GM18505 (cell line): ENCODE measurements at regions not wholly inside any gene's neighbourhood (a gene's known extent, or its start where the extent isn't known, plus 50 kb on each side); places are given as distances from the start of the nearest gene placed in this dataset.

Experiments
- ATAC-seq: cut with Tn5 transposase; IDR thresholded peaks from one replicate; pipeline ENCODE4 v1.9.1; 2021; ENCODE audit not compliant: unreplicated experiment
- POLR2A ChIP-seq: IDR thresholded peaks from 4 replicates; pipeline ENCODE4 v1.6.1; 2011; ENCODE audit warnings: borderline replicate concordance; ENCODE audit not compliant: insufficient read depth, insufficient read length; ENCODE audit errors: extremely low read depth

DNA sequence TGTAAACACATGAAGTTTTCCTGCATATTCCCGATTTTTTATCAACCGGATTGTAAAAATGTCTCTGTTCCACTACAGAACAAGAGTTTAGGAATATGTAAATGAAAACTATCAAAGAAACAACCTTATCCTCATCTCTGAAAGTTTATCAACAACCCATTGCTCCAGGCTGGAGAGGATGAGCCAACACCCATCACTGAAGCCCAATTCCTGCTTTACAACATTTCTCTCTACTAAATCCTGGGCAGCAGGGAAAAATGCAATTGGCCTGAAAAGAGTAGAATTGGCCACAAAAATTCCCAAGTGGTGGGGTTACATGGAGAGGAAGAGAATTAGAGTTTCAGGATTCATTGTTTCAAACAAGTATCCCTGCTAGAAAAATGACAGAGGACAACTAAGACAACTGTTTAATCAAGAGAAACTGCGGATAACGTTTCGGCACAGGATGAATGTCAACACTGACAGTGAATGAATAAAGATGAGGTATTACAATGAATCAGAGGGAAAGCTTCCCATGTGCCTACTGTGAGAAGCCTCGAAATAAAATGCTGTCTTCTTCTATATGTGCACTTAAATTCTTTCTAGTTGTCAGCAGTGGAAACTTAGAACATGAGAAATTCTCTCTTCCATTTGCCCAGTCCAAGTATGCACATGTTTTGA, 317.3 kb upstream of the ANO3 start:
- TF ChIP-seq POLR2A: no peak
- ATAC-seq: no peak

GRCh38 chr11:26017322-26017860, 314.5 kb upstream of the ANO3 start:
- ATAC-seq: no peak
- TF ChIP-seq POLR2A: no peak

DNA sequence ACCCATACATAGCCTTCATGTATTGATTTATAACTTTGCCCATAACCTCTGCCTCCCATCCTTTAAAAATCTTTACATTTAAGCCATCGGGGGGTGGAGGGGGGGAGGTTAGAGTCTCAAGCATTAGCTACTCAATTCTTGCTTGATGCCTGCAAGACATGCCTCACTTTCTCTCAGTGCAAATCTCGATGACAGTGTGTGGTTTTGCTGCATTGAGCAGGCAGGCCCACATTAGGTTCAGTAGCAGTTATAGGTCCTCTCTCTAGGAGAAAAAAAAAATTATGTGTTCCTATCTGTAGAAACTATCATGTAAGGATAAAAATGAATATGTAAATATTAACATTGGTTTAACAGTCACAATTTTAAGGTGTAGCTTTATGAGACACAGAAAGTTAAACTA, 314.0 kb upstream of the ANO3 start:
- ATAC-seq: no peak
- no peak for TF ChIP-seq POLR2A

DNA sequence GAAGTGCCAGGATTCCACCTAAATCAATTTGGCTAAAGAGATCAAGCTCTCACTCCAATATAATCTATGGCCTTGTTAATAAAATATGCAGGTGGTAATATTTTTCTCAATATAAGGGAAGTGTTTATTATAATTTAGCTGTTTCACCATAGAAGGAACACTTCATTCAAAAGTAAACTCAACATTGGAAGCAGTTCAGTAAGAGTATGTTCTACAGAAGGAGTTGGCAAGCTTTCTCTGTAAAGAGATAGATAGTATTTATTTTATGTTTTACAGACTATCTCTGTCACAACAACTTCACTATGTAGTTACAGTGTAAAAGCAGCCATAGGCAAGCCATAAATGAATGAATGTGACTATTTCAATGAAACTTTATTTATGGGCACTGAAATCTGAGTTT, 313.6 kb upstream of the ANO3 start:
- no peak for TF ChIP-seq POLR2A
- no peak for ATAC-seq

DNA sequence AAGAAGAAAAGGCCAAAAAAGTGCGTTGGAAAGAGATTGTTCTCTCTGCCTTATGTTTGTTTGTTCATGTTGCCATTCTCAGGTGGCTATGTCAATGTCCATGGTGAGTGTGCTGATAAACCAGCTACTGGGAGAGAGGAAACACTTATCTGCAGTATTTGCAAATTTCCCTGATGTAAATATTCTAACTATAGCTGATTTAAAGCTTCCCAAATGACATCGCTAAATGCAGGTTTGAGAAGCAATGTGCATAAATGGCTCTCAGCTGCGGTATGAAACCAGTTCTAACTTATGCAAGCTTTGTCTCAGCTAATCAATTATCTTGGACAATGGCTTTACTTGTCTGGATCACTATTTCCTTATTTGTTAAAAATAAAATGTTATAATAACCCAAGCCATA, 312.5 kb upstream of the ANO3 start:
- no peak for ATAC-seq
- no peak for TF ChIP-seq POLR2A

DNA sequence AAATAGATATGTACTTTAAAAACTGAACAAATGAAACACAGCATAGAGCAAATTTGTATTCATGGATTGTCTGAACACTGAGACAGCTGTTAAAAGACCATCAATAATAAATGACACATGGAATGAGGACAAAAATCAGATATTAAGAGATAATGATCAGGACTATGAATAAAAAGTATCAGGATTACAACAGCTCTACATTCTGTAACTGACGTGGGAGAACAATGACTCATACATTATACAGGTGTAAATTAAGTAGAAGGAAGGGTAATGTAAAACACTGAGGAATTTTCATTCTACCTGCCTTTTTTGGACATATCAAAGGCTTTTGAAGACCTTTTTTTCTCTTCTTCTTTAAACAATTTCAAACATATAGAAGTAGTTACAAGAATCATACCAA, 310.9 kb upstream of the ANO3 start:
- no peak for TF ChIP-seq POLR2A
- no peak for ATAC-seq

- no peak for TF ChIP-seq POLR2A
Observed at GRCh38 chr11:26023057-26023456, 308.9 kb upstream of the ANO3 start.

DNA sequence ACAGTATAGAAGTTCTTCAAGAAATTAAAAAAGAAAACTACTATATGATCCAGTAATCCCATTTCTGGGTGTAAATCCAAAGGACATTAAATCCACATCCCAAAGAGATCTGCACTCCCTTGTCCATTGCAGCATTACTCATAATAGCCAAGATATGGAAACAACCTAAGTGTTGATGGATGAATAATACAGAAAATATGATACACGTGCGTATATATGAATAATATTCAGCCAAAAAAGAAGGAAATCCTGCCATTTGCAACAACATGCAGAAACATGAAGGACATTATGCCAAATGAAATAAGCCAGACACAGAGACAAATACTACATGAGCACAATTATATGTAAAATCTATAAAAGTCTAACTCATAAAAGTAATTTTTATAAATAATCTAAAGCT, 306.3 kb upstream of the ANO3 start:
- TF ChIP-seq POLR2A: no peak
- no peak for ATAC-seq

More at GRCh38 chr11:26023057-26023456, 308.9 kb upstream of the ANO3 start:
- ATAC-seq: no peak

DNA sequence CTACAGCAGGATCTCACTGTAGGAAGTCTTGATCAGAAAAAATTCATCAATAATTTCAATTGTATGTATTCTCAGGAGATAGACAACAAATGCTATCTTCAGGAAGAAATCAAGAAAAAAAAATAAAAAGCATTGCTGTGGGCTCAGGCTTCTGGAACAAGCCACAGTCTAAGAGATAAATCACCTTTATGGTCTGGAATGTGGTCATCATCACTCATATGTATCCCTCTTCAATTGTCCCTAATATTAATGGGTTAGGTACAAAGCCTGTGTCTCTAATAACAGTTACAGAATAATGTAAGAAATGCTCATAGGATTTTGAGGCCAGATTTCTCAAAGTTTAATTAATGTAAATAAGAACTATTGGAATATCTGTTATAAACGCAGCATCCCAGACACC, 305.9 kb upstream of the ANO3 start:
- ATAC-seq: no peak

DNA sequence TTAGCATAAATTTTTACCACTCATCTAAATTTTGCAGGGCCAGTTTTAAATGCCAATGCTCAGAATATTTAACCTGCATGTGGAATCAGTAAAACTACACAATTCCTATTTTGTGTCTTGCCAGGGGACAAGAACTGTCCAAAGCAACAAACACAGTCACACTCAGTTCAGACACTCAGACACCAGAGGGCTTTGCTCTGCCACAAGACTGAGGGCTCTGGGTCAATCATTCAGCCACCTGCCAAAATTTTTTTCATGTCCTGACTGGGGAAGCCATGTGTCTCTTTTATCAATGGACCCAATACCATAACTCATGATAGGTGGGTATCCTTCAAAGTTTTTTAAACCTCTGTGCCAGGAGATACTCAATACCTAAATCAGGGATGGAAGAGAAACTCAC, 304.0 kb upstream of the ANO3 start:
- TF ChIP-seq POLR2A: no peak
- ATAC-seq: no peak

More for the DNA sequence above, 305.9 kb upstream of the ANO3 start:
- TF ChIP-seq POLR2A: no peak

DNA sequence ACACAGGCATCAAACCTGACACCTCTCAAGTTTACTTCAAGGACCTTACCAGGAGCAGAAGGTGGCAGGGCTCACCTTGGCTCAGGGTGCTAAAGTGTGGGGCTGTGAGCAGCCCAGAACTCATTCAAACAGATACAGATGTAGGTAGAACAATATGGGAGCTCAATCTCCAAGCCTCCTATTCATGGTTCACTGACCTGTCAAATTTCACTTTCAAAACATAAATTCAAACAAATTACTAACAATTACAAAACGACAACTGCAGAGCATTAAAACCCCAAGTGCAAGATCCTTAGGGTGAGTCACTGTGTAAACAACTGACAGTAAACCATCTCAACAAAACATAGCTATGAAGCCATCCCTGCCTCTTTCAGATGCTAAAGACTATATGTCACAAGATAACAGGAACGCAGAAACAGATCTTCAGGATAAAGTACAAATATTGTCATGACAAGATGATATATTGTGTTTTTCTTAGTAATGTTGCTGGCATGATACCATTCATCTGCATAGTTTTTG, 303.5 kb upstream of the ANO3 start:
- no peak for TF ChIP-seq POLR2A
- ATAC-seq: no peak

DNA sequence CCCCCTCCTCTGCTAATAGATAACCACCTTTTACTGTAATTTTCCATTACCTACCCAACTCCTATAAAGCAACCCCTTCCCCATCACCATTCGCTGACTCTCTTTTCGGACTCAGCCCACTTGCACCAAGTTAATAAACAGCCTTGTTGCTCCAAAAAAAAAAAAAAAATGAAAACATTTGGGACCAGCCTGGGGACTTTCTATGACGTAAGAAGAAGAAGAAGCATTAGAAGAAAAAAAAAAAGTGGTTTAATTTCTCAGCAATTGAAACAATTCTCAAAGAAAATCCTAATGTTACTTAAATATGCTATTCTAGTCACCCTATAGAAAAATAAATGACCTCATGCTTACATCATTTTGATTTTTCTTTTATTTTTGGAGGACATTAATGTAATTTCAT, 301.5 kb upstream of the ANO3 start:
- no peak for TF ChIP-seq POLR2A
- ATAC-seq: no peak

- TF ChIP-seq POLR2A: no peak
- ATAC-seq: no peak
Observed at GRCh38 chr11:26032241-26032640, 299.7 kb upstream of the ANO3 start.

DNA sequence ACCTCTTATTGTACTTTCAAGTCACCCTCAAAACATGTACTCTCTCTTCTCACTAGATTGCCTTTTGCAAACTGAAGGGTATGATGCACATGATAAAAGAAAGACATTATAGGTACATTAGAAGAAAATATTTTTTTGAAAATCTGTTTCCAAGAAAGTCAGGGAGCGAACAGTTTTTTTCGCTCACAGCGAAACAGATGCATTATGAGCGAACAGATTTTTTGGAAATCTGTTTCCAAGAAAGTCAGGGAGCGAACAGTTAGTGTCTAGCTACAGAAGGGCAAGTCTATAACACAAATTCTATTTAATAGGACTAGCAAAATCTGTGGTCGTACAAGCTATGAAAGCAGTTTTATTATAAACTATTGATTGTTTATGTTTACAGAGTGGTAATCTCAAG, 296.2 kb upstream of the ANO3 start:
- ATAC-seq: no peak
- TF ChIP-seq POLR2A: no peak
